Esophagus muscularis mucosa (tissue), 3 donors: ENCODE measurements at regions not wholly inside any gene's neighbourhood (a gene's known extent, or its start where the extent isn't known, plus 50 kb on each side); places are given as distances from the start of the nearest gene placed in this dataset.

Experiments
- CTCF ChIP-seq, 3 experiments: fragments of 200-600 bp in 2 of 3; fragments of 450-650 bp in 1 of 3; sonication (generic) in 2 of 3; IDR thresholded peaks; one replicate each; pipeline ENCODE4 v1.5.1; 2017 to 2019; ENCODE audit warnings: antibody characterized with exemption in 3 of 3, mild to moderate bottlenecking in 2 of 3, moderate library complexity in 1 of 3
- POLR2A ChIP-seq: fragments of 450-650 bp; IDR thresholded peaks from one replicate; pipeline ENCODE4 v1.6.1; 2017; ENCODE audit warnings: antibody characterized with exemption, moderate library complexity, mild to moderate bottlenecking, low read depth

- TF ChIP-seq CTCF (IDR thresholded peaks at IDR 0.05) (no peak), POLR2A (no peak)
These were observed 167.1 kb downstream of the NFKBIZ start for GRCh38 chr3:102016417-102016816.
